ENCODE measurements at regions not wholly inside any gene's neighbourhood (a gene's known extent, or its start where the extent isn't known, plus 50 kb on each side); places are given as distances from the start of the nearest gene placed in this dataset.

DNA sequence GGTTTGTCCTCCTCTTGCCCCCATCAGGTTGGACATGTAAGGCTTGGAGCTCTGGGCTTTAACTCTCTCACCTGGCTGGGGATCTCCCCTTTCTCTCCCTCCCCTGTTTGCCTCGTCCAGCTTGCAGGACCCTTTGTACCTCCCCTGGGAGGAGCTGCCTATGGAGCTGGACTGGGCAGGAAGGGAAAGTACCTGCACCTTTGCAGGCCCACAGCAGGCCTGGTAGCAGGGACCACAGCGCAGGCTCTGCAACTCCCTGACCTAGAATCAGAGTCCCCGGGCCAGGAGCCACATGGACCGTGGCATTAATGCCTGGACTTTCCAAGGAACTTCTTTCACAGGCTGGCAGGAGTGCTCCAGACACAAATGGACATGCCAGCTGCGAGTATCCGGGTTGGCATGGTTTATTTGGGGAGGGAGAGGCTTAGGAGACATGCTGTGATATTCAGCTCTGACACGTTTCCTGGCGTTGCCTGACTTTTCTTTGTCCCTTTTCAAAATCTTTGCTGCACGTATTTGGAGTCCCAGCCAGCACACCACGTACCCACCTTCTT lies 268.5 kb upstream of the EXOC2 start:
- TF ChIP-seq, protein P1, sequence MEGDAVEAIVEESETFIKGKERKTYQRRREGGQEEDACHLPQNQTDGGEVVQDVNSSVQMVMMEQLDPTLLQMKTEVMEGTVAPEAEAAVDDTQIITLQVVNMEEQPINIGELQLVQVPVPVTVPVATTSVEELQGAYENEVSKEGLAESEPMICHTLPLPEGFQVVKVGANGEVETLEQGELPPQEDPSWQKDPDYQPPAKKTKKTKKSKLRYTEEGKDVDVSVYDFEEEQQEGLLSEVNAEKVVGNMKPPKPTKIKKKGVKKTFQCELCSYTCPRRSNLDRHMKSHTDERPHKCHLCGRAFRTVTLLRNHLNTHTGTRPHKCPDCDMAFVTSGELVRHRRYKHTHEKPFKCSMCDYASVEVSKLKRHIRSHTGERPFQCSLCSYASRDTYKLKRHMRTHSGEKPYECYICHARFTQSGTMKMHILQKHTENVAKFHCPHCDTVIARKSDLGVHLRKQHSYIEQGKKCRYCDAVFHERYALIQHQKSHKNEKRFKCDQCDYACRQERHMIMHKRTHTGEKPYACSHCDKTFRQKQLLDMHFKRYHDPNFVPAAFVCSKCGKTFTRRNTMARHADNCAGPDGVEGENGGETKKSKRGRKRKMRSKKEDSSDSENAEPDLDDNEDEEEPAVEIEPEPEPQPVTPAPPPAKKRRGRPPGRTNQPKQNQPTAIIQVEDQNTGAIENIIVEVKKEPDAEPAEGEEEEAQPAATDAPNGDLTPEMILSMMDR (IDR thresholded peaks at IDR 0.05) = no peak

DNA sequence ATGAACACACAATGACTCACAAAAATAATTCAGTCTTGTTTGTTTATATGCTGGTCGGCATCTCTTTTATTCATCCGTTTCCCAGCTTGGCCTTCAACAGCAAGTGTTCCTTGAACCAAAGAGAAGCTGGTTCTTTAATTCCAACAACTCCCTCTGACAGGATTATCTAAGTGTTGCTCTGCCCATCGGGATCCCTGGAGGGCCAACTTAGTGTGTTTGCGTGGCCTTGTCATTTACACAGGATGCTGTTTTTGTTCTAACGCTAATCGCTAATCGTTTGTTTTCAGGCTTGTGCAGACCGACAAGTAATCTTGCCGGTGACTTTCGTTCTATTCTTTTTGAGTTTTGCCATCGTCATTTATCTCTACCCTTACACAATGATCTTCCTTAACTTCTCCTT lies 267.4 kb upstream of the EXOC2 start:
- TF ChIP-seq, protein P1 (IDR thresholded peaks at IDR 0.05) = no peak

DNA sequence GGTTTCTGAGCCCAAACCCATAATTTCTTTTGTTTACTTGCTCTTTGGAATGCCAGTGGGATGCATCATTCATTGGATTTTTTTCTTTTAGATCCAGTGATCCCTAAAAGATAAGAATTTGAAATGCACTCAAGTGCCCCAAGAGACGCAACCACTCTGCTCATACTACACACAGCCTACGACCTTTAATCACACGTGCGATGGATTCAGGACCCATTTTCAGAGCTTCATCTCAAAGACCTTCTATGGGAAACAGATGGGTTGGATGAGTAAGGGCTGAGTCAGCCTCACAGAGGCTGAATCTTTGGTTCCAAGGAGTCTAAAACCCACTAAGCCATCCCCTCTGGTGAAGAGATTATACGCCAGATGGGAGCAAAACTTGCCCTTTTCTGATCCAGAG lies 265.5 kb upstream of the EXOC2 start:
- TF ChIP-seq, protein P1 (IDR thresholded peaks at IDR 0.05) = no peak

DNA sequence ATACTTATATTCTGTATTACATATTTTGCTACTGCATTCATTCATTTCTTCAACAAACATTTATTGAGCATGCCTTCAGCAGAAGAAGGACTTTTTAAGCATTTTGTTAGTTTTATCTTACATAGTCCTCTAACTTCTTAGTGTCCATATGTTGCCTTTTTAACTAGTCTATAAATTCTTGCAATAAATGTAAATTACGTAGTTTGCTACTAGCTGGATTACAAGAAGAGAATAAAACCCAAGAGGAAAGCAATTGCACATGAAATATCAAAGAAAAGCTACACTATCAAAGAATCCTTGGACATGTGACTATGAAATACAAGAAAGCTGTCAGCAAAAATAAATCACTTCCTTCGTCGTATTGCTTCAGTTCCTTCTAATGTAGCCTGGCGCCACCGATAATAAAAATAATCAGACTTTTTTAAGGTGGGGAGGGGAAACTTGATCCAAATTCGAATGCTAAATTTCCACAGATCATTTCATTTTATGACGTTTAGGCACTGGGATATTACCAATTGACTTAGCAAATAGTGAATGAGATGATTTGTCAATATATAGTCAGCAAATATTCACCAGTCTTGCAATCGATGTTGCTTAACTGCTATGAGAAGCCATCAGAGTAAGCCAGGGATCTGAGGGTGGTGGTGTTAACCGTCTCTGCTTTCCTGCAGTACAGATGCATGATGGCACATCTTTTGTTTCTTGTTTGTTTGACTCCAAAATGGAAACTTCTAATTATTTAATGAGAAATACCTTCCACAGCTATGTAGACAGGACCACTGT lies 258.7 kb upstream of the EXOC2 start:
- TF ChIP-seq, protein P1 (IDR thresholded peaks at IDR 0.05) = no peak

DNA sequence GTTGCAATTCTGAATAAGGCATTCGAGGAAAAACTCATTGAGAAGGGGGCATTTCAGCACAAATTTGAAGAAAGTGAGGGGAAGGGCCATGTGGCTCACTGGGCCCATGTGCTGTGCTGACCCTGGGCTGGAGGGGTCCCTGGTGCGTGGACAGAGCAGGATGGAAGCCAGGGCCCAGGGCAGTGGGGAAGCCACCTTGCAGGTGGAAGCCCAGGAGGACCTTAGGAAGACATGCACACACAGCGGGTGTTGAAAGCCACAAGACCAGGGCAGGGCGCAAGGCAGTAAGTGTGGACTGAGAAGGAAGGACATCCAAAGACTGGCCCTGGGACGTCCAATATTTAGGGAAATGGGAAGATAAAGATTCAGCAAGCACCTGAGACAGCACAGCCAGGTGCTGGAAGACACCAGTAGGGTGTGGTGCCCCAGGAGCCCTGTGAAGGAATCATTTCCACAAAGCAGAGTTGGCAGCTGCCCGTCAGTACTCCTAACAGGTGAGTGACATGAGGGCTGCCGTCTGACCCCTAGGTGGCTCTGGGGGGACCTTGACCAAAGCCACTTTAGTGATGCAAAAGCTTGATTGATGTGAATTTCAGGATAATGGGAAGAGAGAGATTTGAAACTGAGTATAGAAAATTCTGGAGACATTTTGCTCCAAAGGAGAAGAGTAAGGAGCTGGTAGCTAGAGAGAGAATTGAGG lies 254.4 kb upstream of the EXOC2 start:
- TF ChIP-seq, protein P1 (IDR thresholded peaks at IDR 0.05) = no peak

DNA sequence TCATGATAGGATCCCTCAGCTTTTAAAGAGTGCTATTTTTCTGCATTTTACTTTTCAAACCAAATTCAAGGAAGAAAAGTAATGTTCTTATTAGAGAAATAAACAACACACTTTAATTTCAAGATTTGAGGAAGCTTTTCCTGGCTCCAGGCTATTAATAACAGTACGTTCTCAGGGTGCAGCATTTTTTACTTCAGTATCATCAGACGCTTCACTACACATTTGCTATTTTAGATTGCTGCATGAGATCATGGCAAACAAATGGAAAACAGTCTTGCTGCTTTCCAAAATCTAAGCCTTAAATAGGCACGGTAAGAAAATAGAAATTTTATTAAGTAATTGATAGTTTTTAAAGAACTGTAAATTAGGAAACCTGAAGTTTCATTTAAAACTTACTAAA lies 253.6 kb upstream of the EXOC2 start:
- TF ChIP-seq, protein P1 (IDR thresholded peaks at IDR 0.05) = no peak

DNA sequence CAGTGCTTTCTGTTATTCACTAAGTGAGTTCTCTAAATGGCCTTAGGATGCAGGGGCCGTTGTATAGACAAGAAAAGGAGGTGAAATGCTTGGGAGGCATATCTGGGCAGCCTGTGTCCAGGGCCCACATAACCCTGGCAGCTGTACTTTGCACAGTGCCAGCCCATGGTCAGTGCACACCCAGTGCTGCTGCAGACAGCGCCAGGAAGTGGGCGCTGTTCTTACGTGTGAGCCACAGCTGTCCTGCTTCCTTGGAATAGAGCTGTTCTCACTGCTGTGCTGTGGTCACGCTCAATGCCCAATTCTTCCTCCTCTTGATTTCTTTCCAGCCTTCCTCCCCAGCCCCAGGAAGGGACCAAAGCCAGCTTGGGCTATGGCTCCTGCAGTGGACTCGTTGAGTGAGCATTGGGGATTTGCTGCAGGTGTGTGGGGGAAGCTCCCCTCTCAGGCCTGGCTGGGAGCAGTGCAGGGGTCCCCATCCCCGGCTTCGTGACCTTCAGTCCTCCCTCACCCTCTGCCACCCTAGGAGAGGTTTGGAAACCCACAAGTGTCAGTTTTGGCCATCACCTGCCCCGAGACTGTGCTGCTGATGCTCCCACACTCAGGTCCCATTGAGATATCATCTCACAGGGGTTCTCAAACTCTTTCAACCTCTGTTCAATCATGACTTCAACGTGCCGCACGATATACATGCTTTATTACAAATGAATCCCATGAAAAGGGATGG lies 246.8 kb upstream of the EXOC2 start:
- TF ChIP-seq, protein P1 (IDR thresholded peaks at IDR 0.05) = no peak
